ENCODE measurements at regions not wholly inside any gene's neighbourhood (a gene's known extent, or its start where the extent isn't known, plus 50 kb on each side); places are given as distances from the start of the nearest gene placed in this dataset.

DNA sequence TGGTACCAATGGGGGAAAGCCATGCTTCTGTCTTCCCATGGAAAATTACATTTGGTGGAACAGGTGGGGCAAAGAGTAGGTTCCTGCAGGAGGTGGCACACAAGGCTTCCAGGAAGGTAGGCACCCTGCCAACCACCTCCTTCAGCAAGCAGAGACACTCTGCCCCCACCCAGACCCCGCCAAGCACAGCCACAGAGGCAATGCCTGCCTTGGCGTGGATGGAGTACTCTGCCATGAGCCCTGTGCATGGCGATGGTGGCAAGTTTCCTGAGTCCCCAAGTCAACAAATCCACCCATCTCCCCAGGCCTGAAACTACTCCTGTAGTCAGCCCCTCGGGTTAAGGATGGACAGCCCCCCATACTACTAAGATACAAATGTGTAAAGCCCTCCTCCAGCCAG is 119.2 kb upstream of the GNAO1 start:
- ATAC-seq (ENCODE audit: low read depth) (no peak), DNase-seq (no peak)
- Mint-ChIP-seq H3K4me1 (peaks cover 4% of the 10 kb centered on the region), H3K27me3 (peaks cover 25% of the 10 kb centered on the region), H3K9me3 (no peaks in the 10 kb centered on the region), H3K36me3 (no peaks in the 10 kb centered on the region), H3K27ac (no peak overlapping the region), H3K4me3 (no peak overlapping the region)
- POLR2A ChIA-PET: no interaction called here

DNA sequence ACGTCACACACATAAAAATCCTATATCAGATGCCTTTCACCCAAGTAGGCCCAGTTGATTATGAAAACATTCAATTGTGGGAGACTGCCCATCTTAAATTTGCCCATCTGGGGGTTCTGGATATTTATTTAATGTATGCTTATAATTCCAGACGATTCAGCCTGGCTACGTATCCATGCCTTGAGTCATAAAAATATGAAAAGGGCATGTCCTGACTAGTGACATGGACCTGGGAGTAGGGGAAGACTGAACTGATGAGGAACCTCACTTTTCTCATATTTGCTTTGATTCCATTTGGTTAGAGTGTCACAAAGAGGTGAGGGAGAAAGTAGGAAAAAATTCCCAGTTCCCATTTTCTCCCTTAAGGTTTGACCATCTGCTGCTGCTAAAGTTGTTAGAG is 122.5 kb upstream of the GNAO1 start:
- H3K4me1 Mint-ChIP-seq: peaks cover 4% of the 10 kb centered on the region
- H3K36me3 Mint-ChIP-seq: no peaks in the 10 kb centered on the region
- POLR2A ChIA-PET: no interaction called here
- no peak for ATAC-seq (ENCODE audit: low read depth)
- no peaks in the 10 kb centered on the region for H3K9me3 Mint-ChIP-seq
- no peak for DNase-seq
- H3K27ac Mint-ChIP-seq: no peak overlapping the region
- no peak overlapping the region for H3K4me3 Mint-ChIP-seq
- H3K27me3 Mint-ChIP-seq: peaks cover 16% of the 10 kb centered on the region

DNA sequence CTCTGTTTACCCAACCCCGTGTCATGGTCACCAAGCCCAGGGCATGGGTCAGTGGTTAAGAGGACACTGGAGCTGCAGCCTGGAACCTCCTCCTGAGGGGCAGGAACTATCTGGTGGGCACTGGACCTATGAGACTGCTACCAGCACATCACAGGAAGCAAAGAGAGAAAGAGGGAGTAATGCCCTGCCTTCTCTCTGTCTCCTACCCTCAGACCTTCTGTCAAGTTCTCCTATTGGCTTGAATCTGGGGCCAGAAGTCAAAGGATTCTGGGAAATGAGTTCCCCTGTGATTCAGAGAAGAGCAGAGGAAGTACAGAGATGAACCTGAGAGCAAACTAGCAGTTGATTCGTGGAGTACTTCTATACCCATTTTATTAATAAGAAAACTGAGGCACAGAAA is 123.0 kb upstream of the GNAO1 start:
- Mint-ChIP-seq H3K36me3 (no peaks in the 10 kb centered on the region), H3K27ac (no peak overlapping the region), H3K9me3 (no peaks in the 10 kb centered on the region), H3K4me3 (no peak overlapping the region), H3K4me1 (peaks cover 4% of the 10 kb centered on the region), H3K27me3 (peaks cover 14% of the 10 kb centered on the region)
- ATAC-seq (ENCODE audit: low read depth) (peak; percentile 79), DNase-seq (no peak)
- POLR2A ChIA-PET: no interaction called here

DNA sequence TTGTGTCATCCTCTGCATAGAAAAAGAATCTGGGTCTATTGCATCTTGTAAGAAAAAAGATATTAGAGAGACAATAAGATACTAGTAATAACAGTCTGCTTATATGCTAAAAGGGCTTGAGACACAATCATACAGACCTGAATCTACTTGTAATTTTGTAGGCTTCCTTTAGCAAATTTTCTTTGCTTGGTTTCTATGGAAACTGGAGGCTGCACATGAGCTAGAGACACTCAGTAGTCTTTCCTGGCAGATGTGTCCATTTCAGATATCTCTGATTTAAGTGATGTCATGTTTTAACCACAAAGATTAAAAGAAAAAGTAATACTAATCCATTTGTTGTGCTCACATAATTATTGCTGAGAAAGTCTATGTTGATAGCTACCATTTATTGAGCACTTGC is 123.9 kb upstream of the GNAO1 start:
- no peak for DNase-seq
- no peak for ATAC-seq (ENCODE audit: low read depth)
- H3K4me3 Mint-ChIP-seq: no peak overlapping the region
- no peaks in the 10 kb centered on the region for H3K36me3 Mint-ChIP-seq
- POLR2A ChIA-PET: no interaction called here
- H3K4me1 Mint-ChIP-seq: peaks cover 4% of the 10 kb centered on the region
- peaks cover 13% of the 10 kb centered on the region for H3K27me3 Mint-ChIP-seq
- H3K27ac Mint-ChIP-seq: no peak overlapping the region
- H3K9me3 Mint-ChIP-seq: no peaks in the 10 kb centered on the region

DNA sequence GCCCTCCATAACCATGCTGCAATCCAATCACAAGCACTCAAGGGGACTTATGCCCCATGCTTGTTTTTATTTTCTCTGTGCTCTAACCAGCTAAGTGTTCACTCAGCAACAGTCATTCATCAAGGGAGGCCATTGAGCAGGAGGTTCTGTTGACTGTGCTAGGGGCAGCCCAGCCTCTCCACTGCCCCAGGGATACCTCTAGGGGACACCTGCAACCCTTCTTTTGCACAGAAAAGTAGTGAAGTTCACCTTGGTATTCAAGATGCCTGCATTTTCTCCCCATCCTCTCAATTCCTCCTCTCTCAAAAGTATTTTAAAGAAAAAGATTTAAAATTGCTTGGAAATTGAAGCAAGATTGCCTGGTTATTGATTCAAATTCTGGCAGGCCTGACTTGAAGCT is 124.7 kb upstream of the GNAO1 start:
- Mint-ChIP-seq H3K4me1 (peaks cover 4% of the 10 kb centered on the region), H3K27me3 (peaks cover 9% of the 10 kb centered on the region), H3K9me3 (no peaks in the 10 kb centered on the region), H3K4me3 (no peak overlapping the region), H3K27ac (no peak overlapping the region), H3K36me3 (no peaks in the 10 kb centered on the region)
- POLR2A ChIA-PET: no interaction called here
- DNase-seq (no peak), ATAC-seq (ENCODE audit: low read depth) (no peak)

DNA sequence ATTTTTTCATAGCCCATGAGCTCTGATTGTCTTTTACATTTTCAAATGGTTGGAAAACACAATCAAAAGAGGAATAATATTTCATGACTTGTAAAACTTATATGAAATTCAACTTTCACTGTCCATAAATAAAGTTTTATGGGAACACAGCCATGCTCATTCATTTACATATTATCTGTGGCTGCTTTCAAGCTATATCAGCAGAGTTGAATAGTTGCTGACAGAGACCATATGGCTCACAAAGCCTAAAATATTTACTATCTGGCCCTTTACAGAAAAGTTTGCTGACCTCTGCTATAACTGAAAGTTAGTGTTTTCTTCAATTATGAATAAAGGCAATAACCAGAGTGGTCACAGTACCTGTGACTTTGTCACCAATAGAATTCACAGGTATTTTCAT is 128.2 kb upstream of the GNAO1 start:
- Mint-ChIP-seq H3K9me3 (no peaks in the 10 kb centered on the region), H3K27ac (no peak overlapping the region), H3K36me3 (no peaks in the 10 kb centered on the region), H3K4me3 (no peak overlapping the region), H3K27me3 (peaks cover 11% of the 10 kb centered on the region), H3K4me1 (peaks cover under 1% of the 10 kb centered on the region)
- DNase-seq: no peak
- no peak for ATAC-seq (ENCODE audit: low read depth)
- POLR2A ChIA-PET: no interaction called here

DNA sequence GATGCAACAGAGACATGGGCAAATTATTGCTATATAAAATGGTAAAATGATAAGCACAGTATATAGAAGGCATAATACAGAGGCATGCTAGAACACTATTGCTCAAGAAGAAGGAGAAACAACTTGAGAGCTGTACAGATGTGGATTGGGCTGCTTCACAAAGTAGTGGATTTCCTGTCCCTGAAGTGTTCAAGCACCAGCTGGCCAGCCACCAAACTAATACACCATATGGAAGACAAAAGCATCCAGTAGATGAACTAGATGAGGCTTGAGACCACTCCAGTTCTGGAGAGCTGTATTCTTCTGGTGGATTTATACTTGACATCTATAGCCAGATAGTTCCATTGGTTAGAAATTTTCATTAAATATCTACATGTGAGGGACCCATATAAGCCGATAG is 134.1 kb upstream of the GNAO1 start:
- Mint-ChIP-seq H3K4me3 (no peak overlapping the region), H3K4me1 (no peaks in the 10 kb centered on the region), H3K36me3 (no peaks in the 10 kb centered on the region), H3K9me3 (no peaks in the 10 kb centered on the region), H3K27me3 (peaks cover 28% of the 10 kb centered on the region), H3K27ac (no peak overlapping the region)
- POLR2A ChIA-PET: no interaction called here
- DNase-seq (no peak), ATAC-seq (ENCODE audit: low read depth) (no peak)

DNA sequence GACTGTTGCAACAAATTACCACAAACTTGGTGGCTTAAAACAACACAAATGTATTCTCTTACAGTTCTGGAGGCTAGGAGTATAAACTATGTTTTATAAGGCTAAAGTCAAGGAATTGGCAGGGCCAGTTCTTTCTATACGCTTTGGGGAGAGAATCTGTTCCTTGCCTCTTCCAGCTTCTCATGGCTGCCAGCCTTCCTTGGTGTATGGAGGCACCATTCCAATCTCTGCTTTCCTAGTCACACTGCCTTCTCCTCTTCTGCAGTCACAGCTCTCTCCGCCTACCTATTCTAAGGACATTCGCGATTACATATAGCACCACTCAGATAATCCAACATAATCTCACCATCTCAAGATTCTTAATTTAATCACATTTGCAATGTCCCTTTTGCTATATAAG is 140.4 kb upstream of the GNAO1 start:
- peaks cover 6% of the 10 kb centered on the region for H3K4me1 Mint-ChIP-seq
- POLR2A ChIA-PET: no interaction called here
- no peaks in the 10 kb centered on the region for H3K9me3 Mint-ChIP-seq
- H3K36me3 Mint-ChIP-seq: no peaks in the 10 kb centered on the region
- H3K27ac Mint-ChIP-seq: no peak overlapping the region
- ATAC-seq (ENCODE audit: low read depth) (no peak), DNase-seq (no peak)
- peaks cover 23% of the 10 kb centered on the region for H3K27me3 Mint-ChIP-seq
- H3K4me3 Mint-ChIP-seq: no peak overlapping the region

DNA sequence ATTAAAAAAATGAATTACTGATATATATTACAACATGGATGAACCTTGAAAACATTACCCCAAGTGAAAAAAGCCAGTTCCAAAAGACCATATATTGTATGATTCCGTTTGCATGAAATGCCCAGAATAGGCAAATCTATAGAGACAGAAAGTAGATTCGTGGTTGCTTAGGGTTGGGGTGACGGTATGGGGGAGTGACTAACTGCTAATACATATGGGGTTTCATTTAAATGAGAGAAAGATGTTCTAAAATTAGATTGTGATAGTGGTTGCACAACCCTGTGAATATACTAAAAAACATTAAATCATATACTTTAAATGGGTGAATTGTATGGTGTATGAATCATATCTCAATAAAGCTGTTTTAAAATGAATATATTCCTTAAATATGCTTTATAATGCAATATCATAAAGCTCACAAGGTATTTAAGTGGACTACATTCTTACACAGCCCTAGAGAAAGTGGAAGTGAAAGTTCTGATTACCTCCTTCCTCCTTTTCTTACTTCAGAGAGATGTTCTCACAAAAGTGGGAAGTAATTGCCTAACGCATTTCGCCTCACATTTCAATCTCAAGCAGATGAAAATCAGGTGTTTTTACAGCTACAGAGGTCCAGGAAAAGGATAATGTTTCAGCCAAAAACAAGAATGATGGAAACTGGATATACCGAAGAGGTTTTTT is 142.7 kb upstream of the GNAO1 start:
- ATAC-seq (ENCODE audit: low read depth): no peak
- DNase-seq: no peak
- POLR2A ChIA-PET: no interaction called here
- Mint-ChIP-seq H3K36me3 (no peaks in the 10 kb centered on the region), H3K4me3 (peak overlapping the region; percentile 61), H3K27me3 (peaks cover 26% of the 10 kb centered on the region), H3K27ac (no peak overlapping the region), H3K9me3 (no peaks in the 10 kb centered on the region), H3K4me1 (peaks cover 6% of the 10 kb centered on the region)

DNA sequence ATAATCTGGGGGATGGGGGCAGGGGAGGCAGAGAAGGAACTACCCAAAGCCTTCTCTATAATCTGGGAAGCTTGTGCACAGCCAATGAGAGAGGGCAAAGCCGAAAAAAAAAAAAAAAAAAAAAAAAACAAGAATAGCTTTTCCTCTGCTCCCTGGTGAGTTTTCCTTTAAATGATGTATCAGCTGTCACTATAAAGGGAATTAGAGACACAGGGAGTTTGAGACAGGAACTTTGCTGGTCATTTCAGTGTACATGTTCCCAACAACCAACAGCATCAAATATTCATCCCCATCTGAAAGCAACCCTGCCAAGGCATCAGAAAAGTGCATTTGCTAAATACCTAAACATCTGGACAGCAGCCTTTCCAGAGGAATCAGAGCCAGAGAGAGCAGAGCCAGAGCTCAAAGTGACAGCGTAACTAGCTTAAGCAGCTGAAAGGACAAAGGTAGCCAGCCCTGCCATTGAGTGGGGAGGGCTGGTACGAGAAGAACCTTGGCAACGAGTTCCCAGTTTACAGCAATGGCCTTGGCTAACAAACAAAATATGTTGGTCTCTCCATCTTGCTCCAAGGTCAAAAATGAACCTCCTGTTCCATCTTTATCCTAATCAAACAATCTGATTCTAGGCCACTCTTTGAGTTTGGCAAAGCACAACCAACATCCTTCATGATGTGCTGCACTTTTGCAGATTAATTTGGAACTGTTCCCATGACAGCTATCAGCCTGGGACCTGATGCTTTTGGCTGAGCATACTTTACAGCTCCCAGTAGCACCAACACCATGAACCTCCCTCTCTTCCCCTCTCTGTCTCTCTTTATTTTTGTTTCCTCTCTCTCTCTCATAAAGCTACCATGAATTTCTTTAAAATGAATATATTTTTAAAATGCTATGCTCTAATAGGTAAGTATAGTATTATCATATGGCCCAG is 143.7 kb upstream of the GNAO1 start:
- Mint-ChIP-seq H3K27ac (no peak overlapping the region), H3K4me1 (peaks cover 6% of the 10 kb centered on the region), H3K9me3 (no peaks in the 10 kb centered on the region), H3K36me3 (no peaks in the 10 kb centered on the region), H3K4me3 (no peak overlapping the region), H3K27me3 (peaks cover 22% of the 10 kb centered on the region)
- POLR2A ChIA-PET: no interaction called here
- DNase-seq: no peak
- no peak for ATAC-seq (ENCODE audit: low read depth)

DNA sequence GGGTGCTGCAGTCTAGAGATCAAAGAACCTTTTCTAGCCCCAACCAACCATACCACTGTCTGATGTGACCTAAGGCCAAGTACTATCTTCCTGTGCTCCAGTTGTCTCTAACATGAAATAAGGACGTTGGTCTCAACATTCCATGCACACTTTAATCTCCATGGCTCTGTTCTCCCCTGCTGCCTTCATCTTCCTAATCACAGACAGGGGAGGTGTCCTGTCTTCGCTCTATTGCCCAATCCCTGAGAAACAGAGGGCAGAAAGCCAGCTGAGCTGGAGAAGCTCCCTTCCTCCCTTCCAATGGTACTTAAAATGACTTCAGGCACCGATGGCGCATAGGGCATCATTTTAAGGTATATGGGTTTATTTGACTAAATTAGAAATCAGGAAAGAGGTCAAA is 148.9 kb upstream of the GNAO1 start:
- no peak for ATAC-seq (ENCODE audit: low read depth)
- POLR2A ChIA-PET: no interaction called here
- H3K9me3 Mint-ChIP-seq: peaks cover 2% of the 10 kb centered on the region
- no peak overlapping the region for H3K27ac Mint-ChIP-seq
- no peak for DNase-seq
- peaks cover 36% of the 10 kb centered on the region for H3K27me3 Mint-ChIP-seq
- no peak overlapping the region for H3K4me3 Mint-ChIP-seq
- no peaks in the 10 kb centered on the region for H3K4me1 Mint-ChIP-seq
- H3K36me3 Mint-ChIP-seq: peaks cover under 1% of the 10 kb centered on the region

DNA sequence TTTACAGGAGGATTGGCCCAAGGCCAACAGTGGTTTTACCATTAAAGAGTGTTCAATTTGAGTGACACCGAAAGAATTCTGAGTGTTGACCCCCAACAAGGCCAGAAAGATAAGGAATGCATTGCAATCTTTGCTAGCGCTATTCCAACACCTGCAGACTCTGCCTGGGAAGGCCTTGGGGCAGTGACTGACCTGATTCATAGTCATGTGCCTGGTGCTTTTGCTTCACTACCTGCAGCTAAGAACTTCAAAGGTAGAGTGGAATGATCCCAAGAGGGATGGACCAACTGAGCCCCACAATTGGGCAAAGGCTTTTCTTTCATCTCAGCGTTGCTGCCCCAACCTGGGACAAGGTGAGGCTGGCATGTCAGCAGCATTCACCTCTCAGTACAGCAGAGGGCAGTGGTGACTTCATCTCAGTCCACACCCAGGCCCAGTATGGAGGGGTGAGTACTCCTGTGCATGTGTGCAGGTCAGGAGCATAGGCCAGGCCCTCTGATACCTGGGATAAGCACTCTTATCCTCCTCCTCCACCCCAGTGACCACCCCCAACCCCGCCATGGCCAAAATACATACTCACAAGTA is 149.6 kb upstream of the GNAO1 start:
- Mint-ChIP-seq H3K27me3 (peaks cover 40% of the 10 kb centered on the region), H3K36me3 (peaks cover 3% of the 10 kb centered on the region), H3K4me3 (no peak overlapping the region), H3K27ac (no peak overlapping the region), H3K9me3 (peaks cover 4% of the 10 kb centered on the region), H3K4me1 (no peaks in the 10 kb centered on the region)
- ATAC-seq (ENCODE audit: low read depth): peak; percentile 70
- DNase-seq: peak; percentile 32
- POLR2A ChIA-PET: no interaction called here

DNA sequence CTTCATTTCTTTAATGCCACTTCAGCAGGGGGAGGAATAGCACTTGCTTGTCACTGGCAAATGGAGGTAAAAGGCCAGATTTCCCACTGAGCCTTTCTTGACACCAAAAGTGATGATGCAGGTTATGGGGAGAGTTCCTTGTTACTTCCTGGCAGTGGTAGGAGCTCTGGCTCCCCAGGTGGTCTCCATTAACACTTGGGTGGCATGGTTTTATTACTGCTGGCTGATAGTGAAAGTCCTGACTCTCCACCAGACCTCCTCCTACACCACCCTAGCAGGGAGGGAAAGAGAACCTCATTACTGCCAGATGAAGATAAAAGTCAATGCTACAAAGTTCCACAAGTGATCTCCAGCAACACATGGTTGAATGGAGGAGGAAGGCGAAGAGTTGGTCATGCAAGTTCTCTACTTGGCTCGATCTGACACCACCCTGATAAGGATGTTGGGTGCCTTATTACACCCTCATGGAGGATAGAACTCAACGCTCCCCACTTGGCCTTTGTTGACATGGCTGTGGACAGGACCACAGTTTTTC is 152.7 kb upstream of the GNAO1 start:
- DNase-seq (no peak), ATAC-seq (ENCODE audit: low read depth) (no peak)
- no peak overlapping the region for H3K4me3 Mint-ChIP-seq
- H3K4me1 Mint-ChIP-seq: no peaks in the 10 kb centered on the region
- POLR2A ChIA-PET: no interaction called here
- no peak overlapping the region for H3K27ac Mint-ChIP-seq
- peaks cover 36% of the 10 kb centered on the region for H3K27me3 Mint-ChIP-seq
- H3K36me3 Mint-ChIP-seq: peaks cover 3% of the 10 kb centered on the region
- peaks cover 4% of the 10 kb centered on the region for H3K9me3 Mint-ChIP-seq

DNA sequence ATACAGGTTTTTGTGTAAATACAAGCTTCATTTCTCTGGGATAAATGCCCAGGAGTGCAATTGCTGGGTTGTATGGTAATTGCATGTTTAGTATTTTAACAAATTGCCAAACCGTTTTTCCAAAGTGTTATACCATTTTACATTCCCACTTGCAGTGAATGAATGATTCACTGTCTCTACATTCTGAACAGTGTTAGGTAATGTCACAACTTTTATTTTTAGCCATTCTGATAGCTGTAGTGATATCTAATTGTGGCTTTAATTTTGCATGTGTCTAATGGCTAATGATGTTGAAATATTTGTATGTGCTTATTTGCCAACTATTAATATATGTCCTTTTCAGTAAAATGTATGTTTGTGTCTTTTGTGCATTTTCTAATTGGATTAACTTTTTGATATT is 156.9 kb upstream of the CES5A start:
- no peaks in the 10 kb centered on the region for H3K4me1 Mint-ChIP-seq
- H3K27ac Mint-ChIP-seq: no peak overlapping the region
- POLR2A ChIA-PET: no interaction called here
- H3K4me3 Mint-ChIP-seq: no peak overlapping the region
- DNase-seq (no peak), ATAC-seq (ENCODE audit: low read depth) (no peak)
- peaks cover 2% of the 10 kb centered on the region for H3K9me3 Mint-ChIP-seq
- H3K36me3 Mint-ChIP-seq: no peaks in the 10 kb centered on the region
- H3K27me3 Mint-ChIP-seq: peaks cover 28% of the 10 kb centered on the region
